ENCODE measurements at regions not wholly inside any gene's neighbourhood (a gene's known extent, or its start where the extent isn't known, plus 50 kb on each side); places are given as distances from the start of the nearest gene placed in this dataset.

GRCh38 chr5:168193493-168194250 lies 97.8 kb upstream of the WWC1 start:
- H3K27ac ChIP-seq (ENCODE audit: low read length in 2 of 2) = no peak overlapping the region
- H3K36me3 ChIP-seq (replicated peaks in 1 of 2; ENCODE audit: control extremely low read depth in 1 of 2, control insufficient read depth in 1 of 2, extremely low read depth in 1 of 2, insufficient read depth in 2 of 2, low read length in 1 of 2) = no peaks in the 10 kb centered on the region
- H3K27me3 ChIP-seq (replicated peaks in 1 of 4; ENCODE audit: control extremely low read depth in 1 of 4, control insufficient read depth in 3 of 4, insufficient read depth in 4 of 4, low read length in 3 of 4) = no peaks in the 10 kb centered on the region
- H3K4me1 ChIP-seq (ENCODE audit: control insufficient read depth in 2 of 2, insufficient read depth in 2 of 2, low read length in 2 of 2) = no peaks in the 10 kb centered on the region
- no peak for DNase-seq
- H3K27me3 Mint-ChIP-seq = no peaks in the 10 kb centered on the region
- no peak overlapping the region for H3K9ac ChIP-seq (ENCODE audit: low read length)
- no peak overlapping the region for H3K4me2 ChIP-seq (replicated peaks; ENCODE audit: low read depth, low read length, poor library complexity, severe bottlenecking)
- no peaks in the 10 kb centered on the region for H3K9me3 Mint-ChIP-seq (ENCODE audit: insufficient read depth)
- H3K4me1 Mint-ChIP-seq = no peaks in the 10 kb centered on the region
- no peak overlapping the region for H3K4me3 Mint-ChIP-seq
- H3K9me3 ChIP-seq (ENCODE audit: control extremely low read depth in 1 of 3, control insufficient read depth in 2 of 3, insufficient read depth in 1 of 3, low read length in 2 of 3) = peaks cover 0 to 4% (median 0%) of the 10 kb centered on the region in 3 donors
- H4K20me1 ChIP-seq (ENCODE audit: control insufficient read depth, insufficient read depth, low read length, poor library complexity, severe bottlenecking) = no peaks in the 10 kb centered on the region
- POLR2A ChIA-PET = no interaction called here
- ATAC-seq (ENCODE audit: low read depth) = no peak
- no peak overlapping the region for H3K4me3 ChIP-seq (ENCODE audit: control extremely low read depth in 1 of 5, extremely low read depth in 1 of 5, insufficient read depth in 1 of 5, low read depth in 2 of 5, low read length in 4 of 5)
- WGBS (ENCODE audit: insufficient coverage) = 76% methylated on average over 5 of the region's 9 CpGs
- CTCF ChIA-PET = no interaction called here
- H3K79me2 ChIP-seq (ENCODE audit: control insufficient read depth, insufficient read depth, low read length) = no peaks in the 10 kb centered on the region
- H3K27ac Mint-ChIP-seq = no peak overlapping the region
- no peak for TF ChIP-seq EZH2 (IDR thresholded peaks at IDR 0.05; ENCODE audit: borderline replicate concordance, insufficient read depth, low read depth, low read length, poor library complexity, severe bottlenecking)
- no peak for TF ChIP-seq CTCF (IDR thresholded peaks at IDR 0.05)
- no peak overlapping the region for H2AFZ ChIP-seq (ENCODE audit: insufficient read depth, low read depth, low read length, poor library complexity, severe bottlenecking)
- intact Hi-C loops (cut with micrococcal nuclease) = no loop called here

GRCh38 chr5:168195110-168195509 lies 96.3 kb upstream of the WWC1 start:
- POLR2A ChIA-PET = no interaction called here
- H2AFZ ChIP-seq (ENCODE audit: insufficient read depth, low read depth, low read length, poor library complexity, severe bottlenecking) = no peak overlapping the region
- H3K4me1 Mint-ChIP-seq = no peaks in the 10 kb centered on the region

More at GRCh38 chr5:168195110-168195509, 96.3 kb upstream of the WWC1 start:
- CTCF ChIA-PET = interaction anchor here (0.9 to 1.0 kb wide), 2 partner anchors 25 kb away, joined by 3 to 4 read pairs; no protein-coding TSS in a partner anchor
- no peak overlapping the region for H3K4me3 Mint-ChIP-seq
- H3K4me1 ChIP-seq (ENCODE audit: control insufficient read depth in 2 of 2, insufficient read depth in 2 of 2, low read length in 2 of 2) = no peaks in the 10 kb centered on the region
- H3K27ac Mint-ChIP-seq = no peak overlapping the region
- no peaks in the 10 kb centered on the region for H3K36me3 ChIP-seq (replicated peaks in 1 of 2; ENCODE audit: control extremely low read depth in 1 of 2, control insufficient read depth in 1 of 2, extremely low read depth in 1 of 2, insufficient read depth in 2 of 2, low read length in 1 of 2)
- H3K4me3 ChIP-seq (ENCODE audit: control extremely low read depth in 1 of 5, extremely low read depth in 1 of 5, insufficient read depth in 1 of 5, low read depth in 2 of 5, low read length in 4 of 5) = no peak overlapping the region
- peaks cover 0 to 4% (median 0%) of the 10 kb centered on the region in 3 donors for H3K9me3 ChIP-seq (ENCODE audit: control extremely low read depth in 1 of 3, control insufficient read depth in 2 of 3, insufficient read depth in 1 of 3, low read length in 2 of 3)
- no peaks in the 10 kb centered on the region for H4K20me1 ChIP-seq (ENCODE audit: control insufficient read depth, insufficient read depth, low read length, poor library complexity, severe bottlenecking)
- no peak for DNase-seq
- no peaks in the 10 kb centered on the region for H3K27me3 Mint-ChIP-seq
- no peak overlapping the region for H3K4me2 ChIP-seq (replicated peaks; ENCODE audit: low read depth, low read length, poor library complexity, severe bottlenecking)
- intact Hi-C loops (cut with micrococcal nuclease) = no loop called here
- WGBS (ENCODE audit: insufficient coverage) = 93% methylated on average over 9 of the region's 9 CpGs
- H3K27me3 ChIP-seq (replicated peaks in 1 of 4; ENCODE audit: control extremely low read depth in 1 of 4, control insufficient read depth in 3 of 4, insufficient read depth in 4 of 4, low read length in 3 of 4) = no peaks in the 10 kb centered on the region
- H3K79me2 ChIP-seq (ENCODE audit: control insufficient read depth, insufficient read depth, low read length) = no peaks in the 10 kb centered on the region
- no peaks in the 10 kb centered on the region for H3K9me3 Mint-ChIP-seq (ENCODE audit: insufficient read depth)
- H3K9ac ChIP-seq (ENCODE audit: low read length) = no peak overlapping the region
- no peak overlapping the region for H3K27ac ChIP-seq (ENCODE audit: low read length in 2 of 2)
- no peak for ATAC-seq (ENCODE audit: low read depth)
- no peak for TF ChIP-seq EZH2 (IDR thresholded peaks at IDR 0.05; ENCODE audit: borderline replicate concordance, insufficient read depth, low read depth, low read length, poor library complexity, severe bottlenecking)
- TF ChIP-seq CTCF (IDR thresholded peaks at IDR 0.05) = no peak
